AG08396 (cell line): ENCODE measurements at regions not wholly inside any gene's neighbourhood (a gene's known extent, or its start where the extent isn't known, plus 50 kb on each side); places are given as distances from the start of the nearest gene placed in this dataset.
"Not testable (repeated sequence)": the region's sequence is repeated elsewhere in the genome, so short reads cannot be mapped to it uniquely, and the experiment has no call there.

Experiments used
- DNase-seq: peaks from one replicate; pipeline ENCODE4 v3.0.0; 2012; ENCODE audit warnings: low spot score, mixed read lengths

DNA sequence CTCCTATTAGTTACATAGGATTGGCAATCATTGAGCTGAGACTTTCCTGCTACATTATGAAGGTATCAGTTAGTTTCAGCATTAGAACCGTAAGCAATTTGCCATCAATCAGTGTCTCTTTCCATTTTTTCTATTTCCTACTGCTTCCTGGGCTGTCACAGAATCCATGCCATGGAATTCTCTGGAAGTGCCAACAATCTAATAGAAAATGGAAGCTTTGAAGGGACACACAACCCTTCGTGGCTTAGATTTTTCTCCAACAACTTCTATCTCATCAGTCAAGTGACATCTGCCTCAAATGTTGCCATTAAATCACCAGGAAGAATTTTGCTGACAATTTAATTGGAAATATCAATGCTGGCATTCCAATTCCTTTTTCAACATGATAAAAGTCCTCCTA, 183.5 kb upstream of the PARD3B start:
- DNase-seq: no peak

DNA sequence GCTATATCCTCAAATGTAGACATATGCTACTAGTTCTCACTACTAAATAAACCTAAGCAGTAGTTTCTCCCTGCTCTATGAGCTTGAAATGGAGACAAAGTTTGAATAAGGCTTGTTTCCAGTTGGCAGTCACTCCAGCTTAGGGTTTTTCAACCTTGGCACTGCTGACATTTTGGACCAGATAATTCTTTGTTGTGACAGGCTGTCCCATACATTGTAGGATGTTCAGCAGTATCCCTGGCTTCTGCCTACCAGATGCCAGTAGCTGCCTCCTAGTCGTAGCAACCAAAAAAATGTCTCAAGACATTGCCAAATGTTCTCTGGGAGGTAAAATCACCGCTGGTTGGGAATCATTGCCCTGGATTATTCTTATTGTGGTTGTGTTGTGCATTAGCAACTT, 182.7 kb upstream of the PARD3B start:
- no peak for DNase-seq

DNA sequence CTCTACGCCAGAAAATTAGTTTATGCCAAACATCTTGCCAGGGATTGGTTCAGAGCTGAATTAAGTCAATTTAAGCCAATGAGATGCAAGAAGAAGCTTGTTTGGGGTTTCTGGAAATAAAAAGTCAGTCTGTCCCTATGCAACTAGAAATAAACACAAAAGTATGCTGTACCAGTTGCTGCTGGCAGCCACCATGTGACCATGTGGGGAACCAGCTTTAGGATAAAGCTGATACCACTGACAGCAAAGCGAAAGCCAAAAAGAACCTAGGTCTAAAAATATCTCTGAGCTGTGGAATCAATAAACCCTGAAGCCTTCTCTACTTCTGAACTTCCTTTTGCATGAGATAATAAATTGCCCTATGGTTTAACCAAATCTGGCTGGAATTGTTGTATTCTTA, 181.8 kb upstream of the PARD3B start:
- DNase-seq: no peak

DNA sequence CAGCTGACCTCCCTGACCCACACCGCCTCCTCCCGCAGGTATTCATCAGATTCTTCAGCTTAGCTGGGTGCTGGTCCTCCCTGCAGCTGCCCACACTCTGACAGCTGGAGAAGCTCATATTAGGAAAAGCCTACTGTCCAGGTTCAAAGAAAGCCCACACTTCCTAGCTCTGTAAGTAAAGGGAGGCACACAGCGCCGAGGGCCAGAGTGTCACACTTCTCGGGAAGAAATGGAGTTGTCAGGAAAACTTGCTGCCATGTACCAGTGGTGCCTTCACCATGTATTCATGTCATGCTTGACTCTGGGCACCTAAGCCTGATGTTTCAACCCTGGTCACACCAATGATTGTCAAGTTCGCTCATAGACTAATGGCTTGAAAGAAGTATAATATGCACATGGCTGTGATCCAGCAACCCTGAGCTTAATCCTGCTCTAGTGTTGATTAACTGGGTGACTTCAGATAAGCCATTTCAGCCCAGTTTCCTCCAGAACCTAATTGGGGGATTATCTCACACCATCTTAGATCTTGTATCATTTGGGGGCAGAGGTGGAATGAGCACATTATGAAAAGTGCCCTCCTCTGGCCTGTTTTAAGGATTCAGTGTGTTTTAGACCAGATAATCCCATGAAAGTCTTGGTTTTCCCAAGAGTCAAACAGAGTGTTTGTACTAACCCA, 180.3 kb upstream of the PARD3B start:
- DNase-seq: no peak

DNA sequence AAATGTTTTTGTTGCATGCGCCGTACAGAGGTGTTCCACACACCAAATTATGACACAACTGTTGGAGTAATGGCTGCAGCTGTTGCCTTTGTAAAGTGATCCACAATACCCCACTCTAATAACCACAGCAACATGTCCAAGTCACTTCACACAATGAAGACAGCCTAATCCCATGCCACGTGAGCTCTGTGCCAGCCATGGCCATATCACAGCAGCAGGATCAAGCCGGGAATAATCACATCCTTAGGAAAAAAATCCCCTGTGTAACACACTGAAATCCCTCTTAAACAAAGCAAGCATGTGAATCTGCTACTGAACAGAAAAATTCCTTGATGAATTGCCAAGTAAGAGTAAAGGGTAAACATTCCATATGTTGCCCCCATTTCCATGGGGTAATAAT, 179.5 kb upstream of the PARD3B start:
- DNase-seq: no peak

DNA sequence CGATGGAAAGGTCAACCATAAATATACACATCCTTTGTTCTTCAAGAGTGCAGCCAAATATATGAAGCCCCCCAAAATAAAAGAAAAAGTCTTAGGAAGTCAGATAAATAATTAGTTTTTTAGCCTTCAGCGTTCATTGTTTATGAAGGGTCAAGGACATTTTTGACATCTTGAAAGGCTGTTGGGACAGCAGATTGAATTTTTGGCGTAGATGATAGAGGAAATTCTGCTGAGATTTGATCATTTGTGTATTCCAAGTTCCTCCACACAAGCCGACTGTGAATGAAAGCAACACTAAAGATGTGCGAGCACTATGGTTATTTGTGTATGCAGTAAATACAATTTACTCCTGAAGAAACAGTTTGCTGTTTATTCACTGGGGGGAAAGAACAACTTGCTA, 177.8 kb upstream of the PARD3B start:
- no peak for DNase-seq

DNA sequence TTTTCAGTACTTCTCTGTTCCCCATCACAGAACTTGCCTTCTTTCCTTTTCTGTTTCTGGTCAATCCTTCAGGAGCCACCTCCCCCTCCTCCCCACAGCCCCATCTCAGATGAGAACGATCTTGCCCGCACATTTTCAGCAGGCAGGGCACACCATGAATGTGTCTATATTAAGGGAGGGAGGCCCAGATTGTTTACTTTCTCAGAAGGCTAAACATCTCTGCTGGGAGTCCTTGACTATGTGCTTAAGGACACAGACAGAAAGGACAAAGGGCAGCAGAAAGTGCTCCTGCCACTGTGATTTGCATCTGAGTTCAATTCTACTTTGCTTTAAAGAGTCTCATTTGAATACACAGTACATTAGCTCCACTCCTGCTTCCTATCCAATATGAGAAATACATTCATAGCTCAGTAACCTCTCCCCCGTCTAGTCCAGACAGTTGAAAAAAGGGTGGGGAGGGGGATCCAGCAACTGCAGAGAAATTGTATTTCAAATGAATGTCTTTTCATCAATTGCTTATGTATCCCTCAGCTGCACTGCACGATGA, 175.0 kb upstream of the PARD3B start:
- DNase-seq: no peak

DNA sequence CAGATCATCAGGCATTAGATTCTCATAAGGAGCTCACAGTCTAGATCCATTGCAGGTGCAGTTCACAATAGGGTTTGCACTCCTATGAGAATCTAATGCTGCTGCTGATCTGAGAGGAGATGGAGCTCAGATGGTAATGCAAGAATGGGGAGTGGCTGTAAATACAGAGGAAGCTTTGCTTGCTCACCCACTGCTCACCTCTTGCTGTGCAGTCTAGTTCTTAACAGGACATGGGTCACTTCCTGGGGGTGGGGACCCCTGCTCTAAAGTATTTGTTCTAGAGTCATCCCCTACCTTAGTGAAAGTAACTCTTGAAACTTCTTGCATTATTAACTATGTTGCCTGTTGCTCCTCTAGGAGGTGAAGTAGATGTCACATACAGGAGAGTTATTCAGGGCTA, 171.3 kb upstream of the PARD3B start:
- DNase-seq: no peak

DNA sequence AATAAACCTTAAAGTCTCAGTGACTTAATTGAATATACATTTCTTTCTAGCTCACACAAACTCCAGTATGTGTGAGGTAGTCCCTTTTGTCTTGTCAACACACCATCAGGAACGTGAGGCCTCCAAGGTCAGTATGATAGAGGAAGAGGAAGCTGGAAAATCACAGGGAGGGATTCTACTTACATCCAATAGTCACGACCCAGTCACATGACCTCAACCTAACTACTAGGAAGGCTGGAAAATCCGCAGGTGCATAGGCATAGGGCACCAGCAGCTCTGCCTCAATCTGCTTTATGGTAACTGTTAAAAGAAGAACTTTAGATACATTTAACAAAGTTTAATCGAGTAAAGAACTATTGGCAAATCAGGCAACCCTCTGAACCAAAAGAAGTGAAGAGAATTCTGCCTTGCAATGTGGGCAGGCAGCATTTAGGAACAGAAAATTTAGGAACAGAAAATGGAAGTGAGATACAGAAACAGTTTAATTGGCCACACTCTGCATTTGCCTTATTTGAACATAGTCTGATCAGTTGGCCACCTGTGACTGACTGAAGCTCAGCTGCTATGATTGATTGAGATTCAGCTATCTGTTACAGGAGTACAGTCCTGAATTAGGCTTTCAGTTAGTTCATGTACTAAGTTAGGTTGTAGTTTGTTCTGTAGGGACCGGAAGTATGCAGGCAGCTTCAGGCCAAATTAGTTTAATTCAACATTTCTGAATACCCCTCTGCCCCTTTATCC, 165.0 kb upstream of the PARD3B start:
- no peak for DNase-seq

DNA sequence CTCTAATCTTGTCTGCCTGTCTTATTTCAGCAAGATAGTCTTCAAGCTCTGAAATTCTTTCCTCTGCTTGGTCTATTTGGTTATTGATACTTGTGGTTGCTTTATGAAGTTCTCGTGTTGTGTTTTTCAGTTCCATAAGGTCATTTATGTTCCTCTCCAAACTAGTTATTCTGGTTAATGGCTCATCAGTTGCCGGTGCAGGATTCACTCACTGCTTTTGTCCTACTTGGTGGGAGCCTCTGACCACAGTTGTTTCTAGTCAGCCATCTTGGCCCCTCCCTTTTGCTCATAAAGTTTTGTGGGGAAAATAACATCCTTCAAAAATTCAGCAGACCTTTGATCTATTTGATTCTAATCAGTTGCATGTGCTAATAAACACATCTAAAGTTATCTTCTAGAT, 158.6 kb upstream of the PARD3B start:
- no peak for DNase-seq

DNA sequence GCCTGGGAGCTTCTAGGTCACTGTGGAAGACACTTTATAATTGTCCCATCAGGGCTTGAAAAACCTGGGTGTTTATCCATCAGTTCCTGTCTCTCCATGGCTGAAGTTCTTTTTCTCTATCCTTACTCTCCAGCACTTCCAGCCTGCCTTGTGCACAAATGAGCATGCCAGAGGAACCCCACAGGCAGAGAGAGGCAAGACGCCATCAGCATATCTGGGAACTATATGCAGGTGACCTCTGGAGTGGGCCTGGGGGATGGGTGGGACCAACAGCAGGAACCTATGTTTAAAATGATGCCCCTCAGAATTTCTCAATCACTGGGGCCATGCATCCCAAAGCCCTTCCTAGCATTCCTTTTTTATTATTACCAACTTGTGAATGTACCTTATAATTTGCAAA, 156.2 kb upstream of the PARD3B start:
- DNase-seq: no peak

DNA sequence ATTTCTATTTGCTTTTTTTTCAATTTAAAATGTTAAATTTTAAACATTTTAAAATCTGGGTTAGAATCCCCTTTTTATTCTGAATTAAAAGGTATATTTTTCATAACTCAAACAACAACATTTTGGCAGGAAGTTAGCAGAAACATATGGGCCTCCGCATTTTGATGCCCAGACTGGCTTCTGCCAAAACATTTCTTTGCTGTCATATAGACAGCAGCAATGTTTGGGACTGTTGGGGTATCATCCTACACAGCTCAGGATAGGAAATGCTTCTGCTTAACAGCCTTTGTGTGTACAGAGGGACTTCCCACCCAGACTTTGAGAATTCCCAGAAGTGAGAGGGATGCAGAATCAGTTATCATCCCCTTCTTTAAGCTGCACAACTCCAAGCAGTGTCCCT, 155.4 kb upstream of the PARD3B start:
- DNase-seq: no peak

DNA sequence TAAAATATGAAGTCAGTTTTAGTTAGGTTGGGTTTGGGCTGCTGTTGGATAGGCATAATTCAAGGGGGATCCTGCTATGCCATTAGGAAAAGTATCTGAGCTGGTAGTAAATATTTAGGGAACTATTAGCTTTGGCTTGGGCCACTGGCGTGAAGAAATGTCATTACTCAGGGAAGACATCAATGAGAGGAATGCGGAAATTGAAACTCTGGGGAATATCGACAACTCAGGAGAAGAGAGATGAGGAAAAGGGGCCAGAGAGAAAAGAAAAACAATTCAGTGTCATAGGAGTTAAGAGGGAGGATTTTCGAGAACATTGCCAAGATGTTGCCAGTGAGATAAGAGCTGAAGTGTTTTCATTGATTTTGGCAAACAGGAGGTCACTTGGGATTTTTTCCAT, 149.7 kb upstream of the PARD3B start:
- no peak for DNase-seq

DNA sequence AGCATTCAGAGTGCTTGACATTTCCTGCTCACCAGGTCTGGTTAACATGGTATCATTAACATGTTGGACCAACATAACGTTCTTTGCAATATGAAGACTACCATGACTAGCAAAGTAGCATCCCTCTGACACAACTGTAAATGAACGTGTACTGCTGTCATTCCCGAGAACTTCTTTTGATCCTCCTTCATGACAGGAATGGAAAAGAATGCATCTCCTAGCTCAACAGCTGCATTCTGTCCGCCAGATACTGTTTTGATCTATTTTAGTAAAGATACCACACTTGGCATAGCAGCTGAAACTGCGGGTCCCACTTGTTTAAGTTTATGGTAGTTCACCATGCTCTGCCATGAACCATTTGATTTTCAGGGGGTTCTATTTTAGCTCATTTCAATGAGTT, 144.2 kb upstream of the PARD3B start:
- DNase-seq: no peak

DNA sequence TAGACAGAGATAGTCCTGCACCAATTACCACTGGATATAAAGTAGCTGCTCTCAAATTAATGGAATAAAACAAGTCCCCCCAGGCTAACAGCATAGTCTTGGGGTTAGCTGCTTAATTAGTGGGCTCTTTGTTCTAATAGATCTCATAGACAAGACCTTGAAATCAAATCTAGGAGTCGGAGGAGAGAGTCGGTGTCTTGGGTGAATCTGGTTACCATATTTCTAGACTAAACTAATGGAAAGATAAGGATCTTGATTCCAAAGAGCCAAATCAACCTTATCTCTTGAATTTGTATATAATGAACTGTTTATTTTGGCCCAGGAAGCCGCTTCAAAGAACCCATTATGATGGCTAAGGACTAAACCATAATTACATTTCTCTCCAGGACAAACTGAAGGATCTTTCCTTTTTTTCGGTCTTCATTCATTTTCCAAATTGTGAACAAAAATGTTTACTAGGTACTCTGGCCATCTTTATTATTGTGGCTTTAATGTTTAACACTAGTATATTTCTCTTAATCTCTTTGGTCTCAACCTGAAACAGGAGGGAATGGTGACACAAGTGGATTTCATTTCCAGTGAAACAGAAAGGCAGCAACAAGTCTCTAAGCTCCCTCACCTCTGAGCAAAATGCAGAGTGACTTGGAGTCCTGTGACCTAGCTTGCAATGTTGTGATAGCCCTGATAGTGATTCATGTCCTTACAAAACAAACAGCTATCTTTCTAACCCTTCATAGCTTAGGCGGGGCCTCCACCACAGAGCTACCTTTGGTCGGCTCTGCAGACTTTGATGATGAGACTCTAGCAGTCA, 137.9 kb upstream of the PARD3B start:
- no peak for DNase-seq

DNA sequence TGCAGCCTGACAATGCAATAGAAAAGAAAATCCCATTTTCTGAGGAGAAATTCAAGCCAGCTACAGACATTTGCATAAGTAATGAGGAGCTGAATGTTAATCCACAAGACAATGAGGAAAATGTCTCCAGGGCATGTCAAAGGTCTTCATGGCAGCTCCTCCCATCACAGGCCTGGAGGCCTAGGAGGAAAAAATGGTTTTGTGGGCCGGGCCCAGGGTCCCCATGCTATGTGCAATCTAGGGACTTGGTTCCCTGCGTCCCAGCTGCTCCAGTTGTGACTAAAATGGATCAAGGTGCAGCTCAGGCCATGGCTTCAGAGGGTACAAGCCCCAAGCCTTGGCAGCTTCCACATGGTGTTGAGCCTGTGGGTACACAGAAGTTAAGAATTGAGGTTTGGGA, 132.5 kb upstream of the PARD3B start:
- DNase-seq: not testable (repeated sequence)

DNA sequence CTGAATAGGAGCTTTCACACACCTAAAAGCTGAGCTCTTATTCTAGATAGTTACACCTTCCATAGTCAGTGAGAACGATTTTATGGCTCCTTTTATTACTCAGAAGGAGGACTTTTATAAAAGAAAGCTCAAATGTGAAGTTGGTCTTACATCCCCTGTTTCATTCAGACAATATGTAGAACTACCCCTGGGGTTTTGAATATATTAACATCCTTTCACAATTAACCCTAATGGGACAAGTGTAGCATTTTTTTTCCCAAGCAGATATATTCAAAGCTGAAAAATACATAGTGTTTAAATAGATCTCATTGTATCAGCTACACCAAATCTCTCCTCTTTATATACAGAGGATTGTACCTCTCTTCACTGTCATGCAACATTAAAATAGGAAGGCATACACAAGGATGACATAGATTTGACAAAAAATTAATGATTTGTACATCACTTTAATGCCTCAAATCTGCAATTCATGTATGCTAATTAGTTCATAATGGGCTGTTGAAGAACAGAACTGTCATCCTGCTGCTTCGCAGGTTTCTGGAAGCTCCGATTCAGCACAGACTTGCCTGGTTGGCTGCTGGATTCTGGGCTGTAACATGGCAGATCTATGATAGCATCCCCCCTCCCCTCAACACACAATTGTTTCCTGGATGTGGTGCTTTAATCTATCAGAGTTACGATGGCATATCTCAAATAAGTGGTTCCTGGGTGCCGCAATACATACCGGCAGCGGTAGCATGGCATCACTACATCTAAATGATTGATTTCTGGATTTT, 129.7 kb upstream of the PARD3B start:
- DNase-seq: no peak

DNA sequence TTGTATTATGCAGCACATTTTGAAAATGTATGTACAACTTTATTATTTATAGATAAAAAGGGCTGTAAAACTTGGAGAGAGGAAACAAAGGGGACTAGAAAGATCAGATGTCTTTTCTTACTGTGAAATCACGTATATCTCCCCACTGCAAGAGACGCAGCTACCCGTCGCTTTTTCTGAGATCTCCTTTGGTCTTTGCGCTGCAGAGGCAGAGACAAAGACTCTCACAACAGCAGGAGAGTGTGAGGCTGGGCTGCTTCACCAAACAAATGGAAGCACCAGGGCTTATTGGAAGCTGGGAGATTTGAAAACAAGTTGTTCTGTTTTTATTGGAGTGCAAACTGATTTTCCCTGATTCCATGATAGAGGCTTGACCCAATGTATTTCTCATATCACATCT, 129.0 kb upstream of the PARD3B start:
- DNase-seq: no peak

DNA sequence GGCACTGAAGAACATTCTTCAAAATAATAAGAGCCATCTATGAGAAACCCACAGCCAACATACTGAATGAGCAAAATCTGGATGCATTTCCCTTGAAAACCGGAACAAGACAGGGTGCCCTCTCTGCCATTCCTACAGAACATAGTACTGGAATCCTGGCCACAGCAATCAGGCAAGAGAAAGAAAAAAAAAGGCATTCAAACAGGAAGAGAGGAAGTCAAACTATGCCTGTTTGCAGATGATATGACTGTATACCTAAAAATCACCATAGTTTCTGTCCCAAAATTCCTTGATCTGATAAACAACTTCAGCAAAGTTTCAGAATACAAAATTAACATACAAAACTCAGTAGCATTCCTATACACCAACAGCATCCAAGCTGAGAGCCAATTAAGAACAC, 119.5 kb upstream of the PARD3B start:
- DNase-seq: no peak

DNA sequence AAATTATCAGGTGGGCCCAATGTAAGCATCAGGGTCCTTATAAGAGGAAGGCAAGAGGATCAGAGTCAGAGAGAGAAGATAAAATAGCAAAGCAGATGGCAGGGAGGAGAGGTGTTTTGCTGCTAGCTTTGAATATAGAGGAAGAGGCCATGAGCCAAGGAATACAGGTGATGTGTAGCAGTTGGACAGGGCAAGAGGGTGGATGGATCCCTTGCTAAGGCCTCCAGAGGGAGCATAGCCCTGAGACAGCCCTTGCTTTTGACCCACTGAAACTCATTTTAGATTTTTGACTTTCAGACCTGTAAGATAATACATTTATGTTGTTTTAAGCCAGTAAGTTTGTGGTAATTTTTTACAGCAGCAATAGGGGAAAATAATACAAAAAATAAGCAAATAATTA, 116.6 kb upstream of the PARD3B start:
- no peak for DNase-seq

DNA sequence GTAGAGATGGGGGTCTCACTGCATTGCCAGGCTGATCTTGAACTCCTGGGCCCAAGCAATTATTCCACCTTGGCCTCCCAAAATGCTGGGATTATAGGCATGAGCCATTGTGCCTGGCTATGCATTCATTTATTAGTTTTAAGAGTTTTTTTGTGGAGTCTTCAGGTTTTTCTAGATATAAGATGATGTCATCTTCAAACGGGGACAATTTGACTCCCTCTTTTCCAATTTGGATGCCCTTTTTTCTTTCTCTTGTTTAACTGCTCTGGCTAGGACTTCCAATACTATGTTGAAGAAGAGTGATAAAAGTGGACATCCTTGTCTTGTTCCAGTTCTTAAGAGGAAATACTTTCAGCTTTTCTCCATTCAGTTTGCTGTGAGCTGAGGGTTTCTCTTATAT, 113.7 kb upstream of the PARD3B start:
- no peak for DNase-seq

DNA sequence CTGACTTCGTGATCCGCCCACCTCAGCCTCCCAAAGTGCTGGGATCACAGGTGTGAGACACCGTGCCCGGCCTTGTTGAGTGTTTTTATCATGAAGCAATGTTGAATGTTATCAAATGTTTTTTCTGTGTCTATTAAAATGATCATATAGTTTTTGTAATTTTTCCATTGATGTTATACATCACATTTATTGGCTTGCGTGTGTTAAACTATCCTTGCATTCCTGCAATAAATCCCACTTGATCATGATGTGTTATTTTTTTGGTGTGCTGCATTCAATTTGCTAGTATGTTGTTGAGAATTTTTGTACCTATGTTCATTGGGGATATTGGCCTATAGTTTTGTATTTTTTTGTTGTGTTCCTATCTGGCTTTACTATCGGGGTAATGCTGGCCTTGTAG, 113.1 kb upstream of the PARD3B start:
- no peak for DNase-seq
